Fibroblast of pulmonary artery (primary cell): ENCODE measurements at regions not wholly inside any gene's neighbourhood (a gene's known extent, or its start where the extent isn't known, plus 50 kb on each side); places are given as distances from the start of the nearest gene placed in this dataset.

Experiments
- DNase-seq: peaks from one replicate; pipeline ENCODE4 v3.0.0-alpha.2; 2010; ENCODE audit warnings: low read depth
- H3K4me3 ChIP-seq: replicated peaks from 2 replicates; pipeline ENCODE4 v1.5.1; 2011; ENCODE audit warnings: low read depth, mild to moderate bottlenecking, control low read depth, low read length, moderate library complexity
- CTCF ChIP-seq: IDR thresholded peaks from 2 replicates; pipeline ENCODE4 v1.5.1; 2011; ENCODE audit warnings: mild to moderate bottlenecking, control low read depth, low read length, inconsistent platforms; ENCODE audit errors: missing control alignments

- no peak overlapping the region for H3K4me3 ChIP-seq
- no peak for DNase-seq
- TF ChIP-seq CTCF = no peak
These were observed 61.5 kb upstream of the ASB17 start for GRCh38 chr1:75993661-75994060.

GRCh38 chr1:75996196-75996595 lies 64.0 kb upstream of the ASB17 start:
- no peak for TF ChIP-seq CTCF
- peak; percentile 11 for DNase-seq
- no peak overlapping the region for H3K4me3 ChIP-seq

GRCh38 chr1:75999034-75999433 lies 66.8 kb upstream of the ASB17 start:
- DNase-seq = no peak
- no peak for TF ChIP-seq CTCF
- H3K4me3 ChIP-seq = no peak overlapping the region

GRCh38 chr1:76003946-76004345 lies 70.6 kb upstream of the ST6GALNAC3 start:
- no peak for TF ChIP-seq CTCF
- DNase-seq = no peak
- no peak overlapping the region for H3K4me3 ChIP-seq

- no peak for TF ChIP-seq CTCF
- no peak overlapping the region for H3K4me3 ChIP-seq
- no peak for DNase-seq
These were observed 68.8 kb upstream of the ST6GALNAC3 start for GRCh38 chr1:76005765-76006164.

- TF ChIP-seq CTCF = no peak
- peak; percentile 61 for DNase-seq
- no peak overlapping the region for H3K4me3 ChIP-seq
These were observed 68.3 kb upstream of the ST6GALNAC3 start for GRCh38 chr1:76006234-76006633.

GRCh38 chr1:76010802-76011201 lies 63.7 kb upstream of the ST6GALNAC3 start:
- no peak for DNase-seq
- TF ChIP-seq CTCF = no peak
- H3K4me3 ChIP-seq = no peak overlapping the region
